Neural crest cell (in vitro differentiated cells): ENCODE measurements at regions not wholly inside any gene's neighbourhood (a gene's known extent, or its start where the extent isn't known, plus 50 kb on each side); places are given as distances from the start of the nearest gene placed in this dataset.

ENCODE experiments used
- DNase-seq: peaks from one replicate; pipeline ENCODE4 v3.0.0; 2021; ENCODE audit warnings: low read depth, mixed read lengths, low spot score
- H3K27ac Mint-ChIP-seq: one replicate; pipeline ENCODE4 v1.8.0; 2021; ENCODE audit warnings: mild to moderate bottlenecking, mixed read lengths; ENCODE audit not compliant: unreplicated experiment
- H3K27me3 Mint-ChIP-seq: 2 replicates; pipeline ENCODE4 v1.8.0; 2021; ENCODE audit warnings: low read depth, mild to moderate bottlenecking, mixed read lengths
- H3K36me3 Mint-ChIP-seq: 2 replicates; pipeline ENCODE4 v1.8.0; 2021; ENCODE audit warnings: low read depth, mild to moderate bottlenecking, mixed read lengths
- H3K4me1 Mint-ChIP-seq: 2 replicates; pipeline ENCODE4 v1.8.0; 2021; ENCODE audit warnings: mixed read lengths
- H3K4me3 Mint-ChIP-seq: one replicate; pipeline ENCODE4 v1.8.0; 2021; ENCODE audit warnings: mild to moderate bottlenecking, mixed read lengths
- H3K9me3 Mint-ChIP-seq: 2 replicates; pipeline ENCODE4 v1.8.0; 2021; ENCODE audit warnings: mixed read lengths
- CTCF ChIP-seq: fragments of 200-600 bp; sonication (generic); conservative IDR thresholded peaks from 2 replicates; pipeline ENCODE4 v1.5.0; 2021; ENCODE audit warnings: antibody characterized with exemption, mild to moderate bottlenecking

GRCh38 chr2:238994432-238994831 lies 146.5 kb downstream of the TWIST2 start:
- no peak overlapping the region for H3K27ac Mint-ChIP-seq
- H3K27me3 Mint-ChIP-seq: no peaks in the 10 kb centered on the region
- H3K4me3 Mint-ChIP-seq: no peak overlapping the region
- peaks cover 6% of the 10 kb centered on the region for H3K4me1 Mint-ChIP-seq
- H3K9me3 Mint-ChIP-seq: peaks cover 4% of the 10 kb centered on the region
- peaks cover 5% of the 10 kb centered on the region for H3K36me3 Mint-ChIP-seq
- no peak for TF ChIP-seq CTCF
- DNase-seq: no peak

GRCh38 chr2:238994876-238995275 lies 147.0 kb downstream of the TWIST2 start:
- DNase-seq: no peak
- peaks cover 5% of the 10 kb centered on the region for H3K36me3 Mint-ChIP-seq
- H3K27ac Mint-ChIP-seq: no peak overlapping the region
- H3K9me3 Mint-ChIP-seq: peaks cover 4% of the 10 kb centered on the region
- H3K4me3 Mint-ChIP-seq: no peak overlapping the region
- TF ChIP-seq CTCF: no peak
- H3K4me1 Mint-ChIP-seq: peaks cover 6% of the 10 kb centered on the region
- no peaks in the 10 kb centered on the region for H3K27me3 Mint-ChIP-seq

GRCh38 chr2:238995634-238996033 lies 147.7 kb downstream of the TWIST2 start:
- no peak for DNase-seq
- Mint-ChIP-seq H3K9me3 (peaks cover 4% of the 10 kb centered on the region), H3K27ac (no peak overlapping the region), H3K4me3 (no peak overlapping the region), H3K36me3 (peaks cover 5% of the 10 kb centered on the region), H3K27me3 (no peaks in the 10 kb centered on the region), H3K4me1 (peaks cover 6% of the 10 kb centered on the region)
- no peak for TF ChIP-seq CTCF

- no peak for TF ChIP-seq CTCF
- no peak overlapping the region for H3K27ac Mint-ChIP-seq
- H3K36me3 Mint-ChIP-seq: peaks cover 2% of the 10 kb centered on the region
- H3K4me1 Mint-ChIP-seq: peaks cover 6% of the 10 kb centered on the region
- no peaks in the 10 kb centered on the region for H3K27me3 Mint-ChIP-seq
- no peak for DNase-seq
- H3K9me3 Mint-ChIP-seq: peaks cover 6% of the 10 kb centered on the region
- H3K4me3 Mint-ChIP-seq: no peak overlapping the region
These were observed 148.6 kb downstream of the TWIST2 start for GRCh38 chr2:238996331-238997136.

GRCh38 chr2:238997137-238997390 lies 149.2 kb downstream of the TWIST2 start:
- peaks cover 5% of the 10 kb centered on the region for H3K36me3 Mint-ChIP-seq
- no peak for TF ChIP-seq CTCF
- no peak overlapping the region for H3K4me3 Mint-ChIP-seq
- no peaks in the 10 kb centered on the region for H3K27me3 Mint-ChIP-seq
- no peak overlapping the region for H3K27ac Mint-ChIP-seq
- peaks cover 6% of the 10 kb centered on the region for H3K4me1 Mint-ChIP-seq
- DNase-seq: no peak
- H3K9me3 Mint-ChIP-seq: peaks cover 12% of the 10 kb centered on the region
